Panc1 (cell line): ENCODE measurements at regions not wholly inside any gene's neighbourhood (a gene's known extent, or its start where the extent isn't known, plus 50 kb on each side); places are given as distances from the start of the nearest gene placed in this dataset.

Source experiments
- ATAC-seq: fragments of 200-7000 bp; cut with Tn5 transposase; 2 replicates; pipeline ENCODE4 v1.9.1; 2020; ENCODE audit warnings: mild to moderate bottlenecking, moderate library complexity
- BruUV-seq: library from RNA; stranded (reverse); fragments of 400-500 nt; replicated peaks from 2 replicates; lab custom pipeline; 2021; lab: Mats Ljungman, UMichigan
- CTCF ChIA-PET: fragments of 300-600 bp; sonication (Branson Sonifier 250); formaldehyde crosslinking; loops from one replicate; lab custom pipeline; 2022; ENCODE audit warnings: antibody characterized with exemption; lab: Charles Lee
- POLR2A ChIA-PET: fragments of 300-600 bp; sonication (Branson Sonifier 250); formaldehyde crosslinking; loops from one replicate; lab custom pipeline; 2022; ENCODE audit warnings: antibody characterized with exemption; lab: Charles Lee
- DNase-seq: peaks from one replicate; pipeline ENCODE4 v3.0.0-alpha.2; 2010; ENCODE audit warnings: low read depth, low spot score
- H3K27ac ChIP-seq: 2 replicates; pipeline ENCODE4 v1.5.1; 2011; ENCODE audit warnings: mild to moderate bottlenecking, low read length, inconsistent platforms
- H3K27me3 ChIP-seq: fragments of 200-500 bp; sonication (Bioruptor generic); 2 replicates; pipeline ENCODE4 v1.6.0; 2014; ENCODE audit warnings: low read length, inconsistent platforms; ENCODE audit not compliant: control insufficient read depth, insufficient read depth
- H3K36me3 ChIP-seq: fragments of 200-500 bp; sonication (Bioruptor generic); 2 replicates; pipeline ENCODE4 v1.5.1; 2014; ENCODE audit warnings: inconsistent platforms, mild to moderate bottlenecking, low read length, moderate library complexity; ENCODE audit not compliant: control insufficient read depth, insufficient read depth
- H3K4me1 ChIP-seq: 2 replicates; pipeline ENCODE4 v1.5.1; 2011; ENCODE audit warnings: inconsistent platforms, mild to moderate bottlenecking, low read length, moderate library complexity; ENCODE audit not compliant: control insufficient read depth, insufficient read depth
- H3K4me3 ChIP-seq, 2 experiments: 2 replicates each; pipeline ENCODE4 v1.5.1; 2011 to 2012; ENCODE audit warnings: low read depth in 2 of 2, low read length in 2 of 2, mild to moderate bottlenecking in 2 of 2, inconsistent platforms in 1 of 2, moderate library complexity in 1 of 2
- H3K9me3 ChIP-seq: fragments of 200-500 bp; sonication (Bioruptor generic); 2 replicates; pipeline ENCODE4 v1.5.1; 2014; ENCODE audit warnings: low read depth, mild to moderate bottlenecking, inconsistent platforms, low read length, moderate library complexity; ENCODE audit not compliant: control insufficient read depth, insufficient read depth
- CTCF ChIP-seq: fragments of 450-650 bp; IDR thresholded peaks from 2 replicates; pipeline ENCODE4 v1.5.1; 2017; ENCODE audit warnings: mild to moderate bottlenecking
- POLR2AphosphoS5 ChIP-seq: IDR thresholded peaks from 2 replicates; pipeline ENCODE4 v1.6.1; 2012; ENCODE audit warnings: mild to moderate bottlenecking, low read depth, low read length, moderate library complexity
- REST ChIP-seq, 2 experiments: IDR thresholded peaks; 2 replicates each; pipeline ENCODE4 v1.6.1; 2011 to 2012; ENCODE audit warnings: low read depth in 2 of 2, control low read depth in 1 of 2, low read length in 1 of 2, mild to moderate bottlenecking in 1 of 2, moderate library complexity in 1 of 2; ENCODE audit not compliant: insufficient read depth in 1 of 2
- SIN3A ChIP-seq: IDR thresholded peaks from 2 replicates; pipeline ENCODE4 v1.6.1; 2012; ENCODE audit warnings: low read depth, mild to moderate bottlenecking, low read length, moderate library complexity, borderline replicate concordance; ENCODE audit not compliant: insufficient read depth
- TCF7L2 ChIP-seq: IDR thresholded peaks from 2 replicates; pipeline ENCODE4 v1.6.1; 2011; ENCODE audit warnings: mild to moderate bottlenecking, low read depth, low read length, inconsistent platforms
- in situ Hi-C: cut with HindIII; loops from 2 replicates; pipeline ENCODE4 v1.10.0; 2016; ENCODE audit warnings: low sequenced_read_pairs, low pct_unique_long_range_greater_than_20kb
- intact Hi-C: fragments of 100-400 bp; cut with micrococcal nuclease; formaldehyde crosslinking; loops from one replicate; pipeline ENCODE4 v1.10.0; 2022; ENCODE audit not compliant: unreplicated experiment

- in situ Hi-C loops (no loop called here), intact Hi-C loops (loop anchor here (1.0 to 10.0 kb wide), 3 partner anchors 343 to 878 kb away; no protein-coding TSS in a partner anchor)
- no peak overlapping the region; the same call in 1 of the 2 replicates for H3K27ac ChIP-seq
- peaks cover 6% of the 10 kb centered on the region; the same call in 1 of the 2 replicates for H3K4me1 ChIP-seq
- no peak for TF ChIP-seq TCF7L2
- TF ChIP-seq CTCF, result peak; percentile 63
- no peaks in the 10 kb centered on the region for H3K27me3 ChIP-seq
- BruUV-seq, result no TSS peak
- H3K4me3 ChIP-seq, result peak overlapping the region; percentile 17 to 18; a peak in 3 of 4 replicates
- DNase-seq (no peak), ATAC-seq (no peak)
- no peaks in the 10 kb centered on the region for H3K36me3 ChIP-seq
- ChIA-PET CTCF (interaction anchor here (0.6 kb wide), 1 partner anchor 890 kb away, joined by 5 read pairs; no protein-coding TSS in a partner anchor), POLR2A (no interaction called here)
- no peaks in the 10 kb centered on the region for H3K9me3 ChIP-seq
Measured at GRCh38 chr15:97235611-97235985, 724.9 kb upstream of the ARRDC4 start.

GRCh38 chr15:97236140-97236539 is 724.4 kb upstream of the ARRDC4 start:
- Histone ChIP-seq H3K36me3 (no peaks in the 10 kb centered on the region), H3K4me1 (peaks cover 6% of the 10 kb centered on the region; the same call in 1 of the 2 replicates), H3K4me3 (no peak overlapping the region), H3K27me3 (no peaks in the 10 kb centered on the region), H3K27ac (no peak overlapping the region), H3K9me3 (no peaks in the 10 kb centered on the region)
- ChIA-PET CTCF (interaction anchor here (0.6 kb wide), 1 partner anchor 891 kb away, joined by 5 read pairs; no protein-coding TSS in a partner anchor), POLR2A (no interaction called here)
- no TSS peak for BruUV-seq
- no peak for DNase-seq
- intact Hi-C loops, result loop anchor here (5.0 to 10.0 kb wide), 2 partner anchors 344 to 651 kb away; no protein-coding TSS in a partner anchor
- in situ Hi-C loops, result no loop called here
- TF ChIP-seq REST (IDR thresholded peaks at IDR 0.05; ENCODE audit: insufficient read depth in 1 of 2, low read depth in 2 of 2, low read length in 1 of 2), result no peak
- no peak for TF ChIP-seq TCF7L2
- TF ChIP-seq SIN3A, result no peak
- no peak for TF ChIP-seq CTCF
- no peak for TF ChIP-seq POLR2AphosphoS5
- ATAC-seq, result no peak
